B cell (primary cell): ENCODE measurements at regions not wholly inside any gene's neighbourhood (a gene's known extent, or its start where the extent isn't known, plus 50 kb on each side); places are given as distances from the start of the nearest gene placed in this dataset.

Experiments used
- CTCF ChIP-seq: fragments of 200-600 bp; IDR thresholded peaks from one replicate; pipeline ENCODE4 v1.8.0; 2022; ENCODE audit warnings: antibody characterized with exemption, mild to moderate bottlenecking
- EZH2 ChIP-seq: IDR thresholded peaks from 2 replicates; pipeline ENCODE4 v1.6.1; 2012; ENCODE audit warnings: borderline replicate concordance, low read depth, mild to moderate bottlenecking, moderate library complexity, low read length; ENCODE audit not compliant: insufficient read depth, poor library complexity, severe bottlenecking

- TF ChIP-seq CTCF, result no peak
- no peak for TF ChIP-seq EZH2
Measured at GRCh38 chr5:117829646-117830045, 1158.7 kb downstream of the DTWD2 start.
